ENCODE measurements at regions not wholly inside any gene's neighbourhood (a gene's known extent, or its start where the extent isn't known, plus 50 kb on each side); places are given as distances from the start of the nearest gene placed in this dataset.

GRCh38 chr16:6645768-6646568 is 686.7 kb upstream of the RBFOX1 start:
- 71 to 75% methylated on average over 25 of the region's 25 CpGs for WGBS, 2 donors
- H3K27ac ChIP-seq (ENCODE audit: low read depth in 2 of 2, low read length in 1 of 2) = no peak overlapping the region
- no peaks in the 10 kb centered on the region for H3K4me1 ChIP-seq (ENCODE audit: control insufficient read depth in 2 of 2, insufficient read depth in 2 of 2, low read length in 1 of 2)
- no peaks in the 10 kb centered on the region for H3K9me3 ChIP-seq (ENCODE audit: control insufficient read depth in 2 of 2, insufficient read depth in 1 of 2, low read depth in 1 of 2, low read length in 1 of 2)
- H3K4me3 ChIP-seq (ENCODE audit: low read depth in 1 of 2, low read length in 2 of 2) = no peak overlapping the region
- H3K27me3 ChIP-seq (ENCODE audit: control insufficient read depth in 1 of 2, insufficient read depth in 2 of 2, low read length in 2 of 2) = no peaks in the 10 kb centered on the region
- no peaks in the 10 kb centered on the region for H3K36me3 ChIP-seq (ENCODE audit: control insufficient read depth in 2 of 2, insufficient read depth in 2 of 2, low read length in 1 of 2)

- Histone ChIP-seq H3K4me1 (ENCODE audit: control insufficient read depth in 2 of 2, insufficient read depth in 2 of 2, low read length in 1 of 2) (no peaks in the 10 kb centered on the region), H3K27me3 (ENCODE audit: control insufficient read depth in 1 of 2, insufficient read depth in 2 of 2, low read length in 2 of 2) (no peaks in the 10 kb centered on the region), H3K9me3 (ENCODE audit: control insufficient read depth in 2 of 2, insufficient read depth in 1 of 2, low read depth in 1 of 2, low read length in 1 of 2) (no peaks in the 10 kb centered on the region), H3K4me3 (ENCODE audit: low read depth in 1 of 2, low read length in 2 of 2) (no peak overlapping the region), H3K27ac (ENCODE audit: low read depth in 2 of 2, low read length in 1 of 2) (no peak overlapping the region), H3K36me3 (ENCODE audit: control insufficient read depth in 2 of 2, insufficient read depth in 2 of 2, low read length in 1 of 2) (no peaks in the 10 kb centered on the region)
- WGBS, 2 donors = 47 to 66% methylated on average over 4 of the region's 4 CpGs
Observed at GRCh38 chr16:6644916-6645315, 687.7 kb upstream of the RBFOX1 start.

- Histone ChIP-seq H3K4me3 (ENCODE audit: low read depth in 1 of 2, low read length in 2 of 2) (no peak overlapping the region), H3K36me3 (ENCODE audit: control insufficient read depth in 2 of 2, insufficient read depth in 2 of 2, low read length in 1 of 2) (no peaks in the 10 kb centered on the region), H3K4me1 (ENCODE audit: control insufficient read depth in 2 of 2, insufficient read depth in 2 of 2, low read length in 1 of 2) (no peaks in the 10 kb centered on the region), H3K27me3 (ENCODE audit: control insufficient read depth in 1 of 2, insufficient read depth in 2 of 2, low read length in 2 of 2) (no peaks in the 10 kb centered on the region), H3K9me3 (ENCODE audit: control insufficient read depth in 2 of 2, insufficient read depth in 1 of 2, low read depth in 1 of 2, low read length in 1 of 2) (no peaks in the 10 kb centered on the region), H3K27ac (ENCODE audit: low read depth in 2 of 2, low read length in 1 of 2) (no peak overlapping the region)
- WGBS, 2 donors = 22 to 28% methylated on average over 5 of the region's 5 CpGs
Observed at GRCh38 chr16:6643080-6643686, 689.5 kb upstream of the RBFOX1 start.

- H3K36me3 ChIP-seq (ENCODE audit: control insufficient read depth in 2 of 2, insufficient read depth in 2 of 2, low read length in 1 of 2) = no peaks in the 10 kb centered on the region
- 22 to 33% methylated on average over 9 of the region's 9 CpGs for WGBS, 2 donors
Observed at GRCh38 chr16:6642271-6642670, 690.4 kb upstream of the RBFOX1 start.

GRCh38 chr16:6641091-6641490 is 691.6 kb upstream of the RBFOX1 start:
- no peaks in the 10 kb centered on the region for H3K4me1 ChIP-seq (ENCODE audit: control insufficient read depth in 2 of 2, insufficient read depth in 2 of 2, low read length in 1 of 2)
- H3K27me3 ChIP-seq (ENCODE audit: control insufficient read depth in 1 of 2, insufficient read depth in 2 of 2, low read length in 2 of 2) = no peaks in the 10 kb centered on the region
- no peaks in the 10 kb centered on the region for H3K36me3 ChIP-seq (ENCODE audit: control insufficient read depth in 2 of 2, insufficient read depth in 2 of 2, low read length in 1 of 2)
- H3K4me3 ChIP-seq (ENCODE audit: low read depth in 1 of 2, low read length in 2 of 2) = no peak overlapping the region
- WGBS, 2 donors = 68 to 73% methylated on average over 10 of the region's 10 CpGs
- no peak overlapping the region for H3K27ac ChIP-seq (ENCODE audit: low read depth in 2 of 2, low read length in 1 of 2)
- H3K9me3 ChIP-seq (ENCODE audit: control insufficient read depth in 2 of 2, insufficient read depth in 1 of 2, low read depth in 1 of 2, low read length in 1 of 2) = no peaks in the 10 kb centered on the region

More at GRCh38 chr16:6642271-6642670, 690.4 kb upstream of the RBFOX1 start:
- no peaks in the 10 kb centered on the region for H3K9me3 ChIP-seq (ENCODE audit: control insufficient read depth in 2 of 2, insufficient read depth in 1 of 2, low read depth in 1 of 2, low read length in 1 of 2)
- H3K27me3 ChIP-seq (ENCODE audit: control insufficient read depth in 1 of 2, insufficient read depth in 2 of 2, low read length in 2 of 2) = no peaks in the 10 kb centered on the region
- H3K4me1 ChIP-seq (ENCODE audit: control insufficient read depth in 2 of 2, insufficient read depth in 2 of 2, low read length in 1 of 2) = no peaks in the 10 kb centered on the region
- H3K4me3 ChIP-seq (ENCODE audit: low read depth in 1 of 2, low read length in 2 of 2) = no peak overlapping the region
- H3K27ac ChIP-seq (ENCODE audit: low read depth in 2 of 2, low read length in 1 of 2) = no peak overlapping the region

GRCh38 chr16:6636457-6636856 is 696.2 kb upstream of the RBFOX1 start:
- no peaks in the 10 kb centered on the region for H3K36me3 ChIP-seq (ENCODE audit: control insufficient read depth in 2 of 2, insufficient read depth in 2 of 2, low read length in 1 of 2)
- no peaks in the 10 kb centered on the region for H3K9me3 ChIP-seq (ENCODE audit: control insufficient read depth in 2 of 2, insufficient read depth in 1 of 2, low read depth in 1 of 2, low read length in 1 of 2)
- WGBS, 2 donors = 86 to 87% methylated on average over 4 of the region's 4 CpGs
- H3K4me1 ChIP-seq (ENCODE audit: control insufficient read depth in 2 of 2, insufficient read depth in 2 of 2, low read length in 1 of 2) = no peaks in the 10 kb centered on the region
- no peak overlapping the region for H3K27ac ChIP-seq (ENCODE audit: low read depth in 2 of 2, low read length in 1 of 2)
- no peaks in the 10 kb centered on the region for H3K27me3 ChIP-seq (ENCODE audit: control insufficient read depth in 1 of 2, insufficient read depth in 2 of 2, low read length in 2 of 2)
- no peak overlapping the region for H3K4me3 ChIP-seq (ENCODE audit: low read depth in 1 of 2, low read length in 2 of 2)

GRCh38 chr16:6634151-6634550 is 698.5 kb upstream of the RBFOX1 start:
- 64 to 66% methylated on average over 3 of the region's 3 CpGs for WGBS, 2 donors
- Histone ChIP-seq H3K27me3 (ENCODE audit: control insufficient read depth in 1 of 2, insufficient read depth in 2 of 2, low read length in 2 of 2) (no peaks in the 10 kb centered on the region), H3K4me3 (ENCODE audit: low read depth in 1 of 2, low read length in 2 of 2) (no peak overlapping the region), H3K9me3 (ENCODE audit: control insufficient read depth in 2 of 2, insufficient read depth in 1 of 2, low read depth in 1 of 2, low read length in 1 of 2) (no peaks in the 10 kb centered on the region), H3K4me1 (ENCODE audit: control insufficient read depth in 2 of 2, insufficient read depth in 2 of 2, low read length in 1 of 2) (no peaks in the 10 kb centered on the region), H3K27ac (ENCODE audit: low read depth in 2 of 2, low read length in 1 of 2) (no peak overlapping the region), H3K36me3 (ENCODE audit: control insufficient read depth in 2 of 2, insufficient read depth in 2 of 2, low read length in 1 of 2) (no peaks in the 10 kb centered on the region)

GRCh38 chr16:6633456-6633855 is 699.2 kb upstream of the RBFOX1 start:
- 72 to 76% methylated on average over 5 of the region's 5 CpGs for WGBS, 2 donors
- Histone ChIP-seq H3K36me3 (ENCODE audit: control insufficient read depth in 2 of 2, insufficient read depth in 2 of 2, low read length in 1 of 2) (no peaks in the 10 kb centered on the region), H3K27ac (ENCODE audit: low read depth in 2 of 2, low read length in 1 of 2) (no peak overlapping the region), H3K4me1 (ENCODE audit: control insufficient read depth in 2 of 2, insufficient read depth in 2 of 2, low read length in 1 of 2) (no peaks in the 10 kb centered on the region), H3K27me3 (ENCODE audit: control insufficient read depth in 1 of 2, insufficient read depth in 2 of 2, low read length in 2 of 2) (no peaks in the 10 kb centered on the region), H3K9me3 (ENCODE audit: control insufficient read depth in 2 of 2, insufficient read depth in 1 of 2, low read depth in 1 of 2, low read length in 1 of 2) (no peaks in the 10 kb centered on the region), H3K4me3 (ENCODE audit: low read depth in 1 of 2, low read length in 2 of 2) (no peak overlapping the region)

GRCh38 chr16:6629110-6629509 is 703.5 kb upstream of the RBFOX1 start:
- 58 to 67% methylated on average over 5 of the region's 5 CpGs for WGBS, 2 donors
- H3K4me3 ChIP-seq (ENCODE audit: low read depth in 1 of 2, low read length in 2 of 2) = no peak overlapping the region
- H3K9me3 ChIP-seq (ENCODE audit: control insufficient read depth in 2 of 2, insufficient read depth in 1 of 2, low read depth in 1 of 2, low read length in 1 of 2) = no peaks in the 10 kb centered on the region
- no peaks in the 10 kb centered on the region for H3K36me3 ChIP-seq (ENCODE audit: control insufficient read depth in 2 of 2, insufficient read depth in 2 of 2, low read length in 1 of 2)
- H3K27me3 ChIP-seq (ENCODE audit: control insufficient read depth in 1 of 2, insufficient read depth in 2 of 2, low read length in 2 of 2) = no peaks in the 10 kb centered on the region
- no peak overlapping the region for H3K27ac ChIP-seq (ENCODE audit: low read depth in 2 of 2, low read length in 1 of 2)
- H3K4me1 ChIP-seq (ENCODE audit: control insufficient read depth in 2 of 2, insufficient read depth in 2 of 2, low read length in 1 of 2) = no peaks in the 10 kb centered on the region

GRCh38 chr16:6625606-6626005 is 707.0 kb upstream of the RBFOX1 start:
- H3K36me3 ChIP-seq (ENCODE audit: control insufficient read depth in 2 of 2, insufficient read depth in 2 of 2, low read length in 1 of 2) = no peaks in the 10 kb centered on the region
- no peaks in the 10 kb centered on the region for H3K9me3 ChIP-seq (ENCODE audit: control insufficient read depth in 2 of 2, insufficient read depth in 1 of 2, low read depth in 1 of 2, low read length in 1 of 2)
- H3K4me3 ChIP-seq (ENCODE audit: low read depth in 1 of 2, low read length in 2 of 2) = no peak overlapping the region
- no peak overlapping the region for H3K27ac ChIP-seq (ENCODE audit: low read depth in 2 of 2, low read length in 1 of 2)
- WGBS, 2 donors = 83 to 95% methylated on average over 3 of the region's 3 CpGs
- H3K4me1 ChIP-seq (ENCODE audit: control insufficient read depth in 2 of 2, insufficient read depth in 2 of 2, low read length in 1 of 2) = no peaks in the 10 kb centered on the region
- no peaks in the 10 kb centered on the region for H3K27me3 ChIP-seq (ENCODE audit: control insufficient read depth in 1 of 2, insufficient read depth in 2 of 2, low read length in 2 of 2)

Data from esophagus (tissue), 2 donors.